ENCODE measurements at regions not wholly inside any gene's neighbourhood (a gene's known extent, or its start where the extent isn't known, plus 50 kb on each side); places are given as distances from the start of the nearest gene placed in this dataset.
"Not testable (repeated sequence)": the region's sequence is repeated elsewhere in the genome, so short reads cannot be mapped to it uniquely, and the experiment has no call there.

GRCh38 chr2:155895016-155895415 is 437.5 kb downstream of the NR4A2 start:
- no peaks in the 10 kb centered on the region for H3K4me1 ChIP-seq (replicated peaks in 1 of 2; ENCODE audit: control insufficient read depth in 2 of 2, insufficient read depth in 2 of 2, low read length in 2 of 2)
- ChIA-PET CTCF (ENCODE audit: low intra/inter-chr PET ratio) (no interaction called here), POLR2A (no interaction called here)
- H4K20me1 ChIP-seq (replicated peaks; ENCODE audit: control insufficient read depth, insufficient read depth, low read length), result no peaks in the 10 kb centered on the region
- DNase-seq (ENCODE audit: extremely low read depth in 1 of 4, low spot score in 3 of 4) (no peak), ATAC-seq (no peak), FAIRE-seq (no peak)
- no peak overlapping the region for H3K27ac ChIP-seq (ENCODE audit: extremely low read depth, low read depth, low read length)
- WGBS (ENCODE audit: insufficient coverage, low coverage, missing lambda C conversion rate), result 0% methylated on average over 1 of the region's 1 CpG
- no peak overlapping the region for H3K4me2 ChIP-seq (ENCODE audit: insufficient read depth, low read length)
- H3K79me2 ChIP-seq (ENCODE audit: control insufficient read depth, insufficient read depth, low read length), result no peaks in the 10 kb centered on the region
- no peak overlapping the region for H3K4me3 ChIP-seq
- no peak overlapping the region for H2AFZ ChIP-seq (ENCODE audit: low read depth, low read length)
- intact Hi-C loops (cut with micrococcal nuclease), result no loop called here
- H3K27me3 ChIP-seq (ENCODE audit: control insufficient read depth in 2 of 2, insufficient read depth in 2 of 2, low read length in 2 of 2), result no peaks in the 10 kb centered on the region
- in situ Hi-C loops (cut with MboI), result no loop called here
- no peak for TF ChIP-seq TRIM25 (IDR thresholded peaks at IDR 0.05; ENCODE audit: borderline replicate concordance)
- TF ChIP-seq ZNF239 (CRISPR knock-in tag; IDR thresholded peaks at IDR 0.05), result no peak
- TF ChIP-seq ATF4 (CRISPR knock-in tag; IDR thresholded peaks at IDR 0.05), result no peak
- TF ChIP-seq SP2 (IDR thresholded peaks at IDR 0.05; ENCODE audit: extremely low read depth, low read depth, low read length, poor library complexity, severe bottlenecking), result no peak
- no peak for TF ChIP-seq MTA1 (IDR thresholded peaks at IDR 0.05; ENCODE audit: borderline replicate concordance)
- TF ChIP-seq ZNF444 (CRISPR knock-in tag; IDR thresholded peaks at IDR 0.05), result no peak
- H3K36me3 ChIP-seq (ENCODE audit: control insufficient read depth, insufficient read depth, low read length), result no peaks in the 10 kb centered on the region
- no TSS peak for BruUV-seq (replicated peaks)
- H3K9me3 ChIP-seq (replicated peaks; ENCODE audit: control insufficient read depth, insufficient read depth, low read depth, low read length), result no peaks in the 10 kb centered on the region
- H3K9me1 ChIP-seq (ENCODE audit: control insufficient read depth, insufficient read depth, low read length), result no peaks in the 10 kb centered on the region
- no peak overlapping the region for H3K9ac ChIP-seq (ENCODE audit: insufficient read depth in 1 of 2, low read depth in 2 of 2, low read length in 2 of 2)

DNA sequence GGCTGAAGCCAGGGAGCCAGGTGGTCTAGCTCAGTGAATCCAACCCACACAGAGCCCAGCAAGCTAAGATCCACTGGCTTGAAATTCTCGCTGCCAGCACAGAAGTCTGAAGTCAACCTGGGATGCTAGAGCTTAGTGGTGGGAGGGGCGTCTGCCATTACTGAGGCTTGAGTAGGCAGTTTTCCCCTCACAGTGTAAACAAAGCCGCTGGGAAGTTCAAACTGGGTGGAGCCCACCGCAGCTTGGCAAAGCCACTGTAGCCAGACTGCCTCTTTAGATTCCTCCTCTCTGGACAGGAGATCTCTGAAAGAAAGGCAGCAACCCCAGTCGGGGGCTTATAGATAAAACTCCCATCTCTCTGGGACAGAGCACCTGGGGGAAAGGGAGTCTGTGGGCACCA is 452.1 kb downstream of the NR4A2 start:
- DNase-seq (ENCODE audit: extremely low read depth in 1 of 4, low spot score in 3 of 4); CTCF ChIA-PET (ENCODE audit: low intra/inter-chr PET ratio); H3K27ac ChIP-seq (ENCODE audit: extremely low read depth, low read depth, low read length); H3K36me3 ChIP-seq (ENCODE audit: control insufficient read depth, insufficient read depth, low read length); H3K9me1 ChIP-seq (ENCODE audit: control insufficient read depth, insufficient read depth, low read length); H3K4me3 ChIP-seq; H3K79me2 ChIP-seq (ENCODE audit: control insufficient read depth, insufficient read depth, low read length); H3K9ac ChIP-seq (ENCODE audit: insufficient read depth in 1 of 2, low read depth in 2 of 2, low read length in 2 of 2); FAIRE-seq; H2AFZ ChIP-seq (ENCODE audit: low read depth, low read length); BruUV-seq (replicated peaks); H3K4me1 ChIP-seq (replicated peaks in 1 of 2; ENCODE audit: control insufficient read depth in 2 of 2, insufficient read depth in 2 of 2, low read length in 2 of 2); ATAC-seq; H3K9me3 ChIP-seq (replicated peaks; ENCODE audit: control insufficient read depth, insufficient read depth, low read depth, low read length); H3K27me3 ChIP-seq (ENCODE audit: control insufficient read depth in 2 of 2, insufficient read depth in 2 of 2, low read length in 2 of 2); intact Hi-C loops (cut with micrococcal nuclease); POLR2A ChIA-PET; in situ Hi-C loops (cut with MboI); H3K4me2 ChIP-seq (ENCODE audit: insufficient read depth, low read length); H4K20me1 ChIP-seq (replicated peaks; ENCODE audit: control insufficient read depth, insufficient read depth, low read length): not testable (repeated sequence)
- 2% methylated on average over 5 of the region's 5 CpGs for WGBS (ENCODE audit: insufficient coverage, low coverage, missing lambda C conversion rate)

Measured in K562 (cell line).